Epithelial cell of prostate (primary cell): ENCODE measurements at regions not wholly inside any gene's neighbourhood (a gene's known extent, or its start where the extent isn't known, plus 50 kb on each side); places are given as distances from the start of the nearest gene placed in this dataset.

Experiments used
- DNase-seq: peaks from one replicate; pipeline ENCODE4 v3.0.0-alpha.2; 2011; ENCODE audit warnings: low read depth, low spot score
- H3K27ac ChIP-seq: fragments of 450-650 bp; 2 replicates; pipeline ENCODE4 v1.5.1; 2017; ENCODE audit warnings: mild to moderate bottlenecking

DNA sequence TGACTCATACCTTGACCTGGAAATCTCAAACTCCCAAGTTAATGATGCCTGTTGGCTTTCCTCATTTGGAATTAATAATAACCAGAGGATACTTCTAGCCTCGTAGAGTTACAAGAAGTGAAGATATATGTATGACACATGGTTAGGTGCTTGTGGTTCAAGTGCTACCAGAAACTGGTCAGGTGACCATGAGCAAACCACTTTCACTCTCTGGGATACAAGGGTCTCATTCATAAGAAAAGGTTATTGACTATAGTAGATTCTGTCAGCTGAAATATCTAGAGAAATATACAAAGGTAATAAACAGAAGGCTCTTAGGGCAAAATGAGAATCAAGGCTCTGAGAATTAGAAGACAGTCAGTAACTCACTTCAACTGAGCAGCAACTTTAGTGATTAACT lies 233.3 kb downstream of the KCNA4 start:
- H3K27ac ChIP-seq: no peak overlapping the region
- DNase-seq: no peak

DNA sequence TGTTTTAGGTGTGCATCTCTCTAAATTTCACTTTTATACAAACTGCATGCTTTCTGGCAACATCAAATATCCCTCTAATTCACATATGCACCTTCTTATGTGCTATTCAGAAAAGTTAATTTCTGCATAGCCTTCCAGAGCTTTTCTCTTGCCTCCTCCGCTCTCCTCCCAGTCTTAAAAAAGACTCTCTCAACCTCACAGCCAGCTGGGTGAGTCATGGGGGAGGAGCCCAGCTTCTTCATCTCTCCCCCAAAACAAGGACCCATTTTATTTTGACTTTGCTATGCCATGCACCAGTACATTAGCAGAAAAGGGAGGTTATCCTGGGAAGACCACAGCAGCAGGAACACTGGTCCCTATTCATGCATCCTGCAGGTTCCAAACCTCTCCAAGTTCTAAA lies 234.4 kb downstream of the KCNA4 start:
- no peak overlapping the region for H3K27ac ChIP-seq
- DNase-seq: no peak

DNA sequence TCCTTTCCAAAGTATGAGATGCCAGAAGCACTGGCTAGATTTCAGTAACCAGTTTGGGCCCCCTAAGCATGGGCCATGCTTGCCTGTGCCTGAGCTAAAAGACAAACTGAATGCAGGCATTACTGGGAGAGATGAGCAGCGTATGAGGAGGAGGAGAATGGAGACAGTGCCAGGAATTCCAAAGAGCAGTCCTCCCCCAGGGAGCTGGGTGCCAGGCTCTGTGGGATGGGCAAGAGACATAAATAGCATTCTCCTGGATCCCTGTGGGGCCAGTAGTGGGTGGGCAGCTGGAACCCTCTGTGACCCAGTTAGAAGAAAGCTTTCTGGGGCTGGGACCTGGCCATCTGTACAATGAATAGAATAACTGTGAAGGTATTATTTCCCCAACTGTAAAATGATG lies 235.6 kb downstream of the KCNA4 start:
- no peak for DNase-seq
- no peak overlapping the region for H3K27ac ChIP-seq

DNA sequence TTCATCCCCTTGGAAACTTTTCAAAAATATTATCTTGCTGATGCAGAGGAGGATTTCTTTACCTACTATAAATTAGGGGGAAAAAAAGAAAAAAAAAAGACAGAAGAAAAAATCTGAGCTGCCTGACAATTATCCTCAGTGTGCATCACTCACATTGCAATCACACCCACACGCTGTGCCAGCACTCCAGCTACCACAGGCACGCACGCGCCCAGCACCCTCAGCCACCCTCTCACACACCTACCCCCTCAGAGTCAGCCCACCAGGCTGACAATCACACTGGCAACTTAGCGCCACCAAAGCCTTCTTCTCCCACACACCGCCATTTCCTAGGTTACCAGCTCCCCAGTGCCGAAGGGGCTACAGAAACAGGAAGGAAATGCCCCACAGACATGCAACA lies 236.1 kb downstream of the KCNA4 start:
- no peak for DNase-seq
- no peak overlapping the region for H3K27ac ChIP-seq

DNA sequence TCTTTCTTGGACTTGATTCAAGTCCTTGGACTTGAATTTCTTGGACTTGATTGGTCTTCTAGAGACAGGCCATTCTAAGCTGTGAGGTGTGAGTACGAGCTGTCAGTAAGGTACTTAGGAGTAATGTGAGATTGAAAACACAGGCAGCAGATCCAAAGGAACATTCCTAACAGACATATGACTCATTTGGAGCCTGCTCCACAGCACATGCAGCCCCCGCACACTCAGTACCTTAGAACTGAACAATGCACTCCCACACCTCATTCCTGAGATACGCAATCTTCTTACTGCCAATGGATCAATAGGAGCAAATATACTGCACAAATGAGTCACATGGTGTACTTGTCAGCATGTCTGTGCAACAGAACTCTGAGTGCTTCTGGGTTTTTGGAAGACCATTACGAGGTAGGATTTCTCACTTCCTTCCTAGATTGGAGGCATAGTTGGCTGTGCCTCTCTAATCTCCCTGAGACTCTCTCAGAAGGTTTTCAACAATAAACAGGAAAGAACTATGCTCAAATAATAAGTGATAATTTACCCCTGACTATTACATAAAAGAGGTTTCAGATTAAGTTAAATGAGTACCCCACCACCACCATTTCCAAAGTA lies 243.1 kb downstream of the KCNA4 start:
- peak; percentile 8 for DNase-seq

DNA sequence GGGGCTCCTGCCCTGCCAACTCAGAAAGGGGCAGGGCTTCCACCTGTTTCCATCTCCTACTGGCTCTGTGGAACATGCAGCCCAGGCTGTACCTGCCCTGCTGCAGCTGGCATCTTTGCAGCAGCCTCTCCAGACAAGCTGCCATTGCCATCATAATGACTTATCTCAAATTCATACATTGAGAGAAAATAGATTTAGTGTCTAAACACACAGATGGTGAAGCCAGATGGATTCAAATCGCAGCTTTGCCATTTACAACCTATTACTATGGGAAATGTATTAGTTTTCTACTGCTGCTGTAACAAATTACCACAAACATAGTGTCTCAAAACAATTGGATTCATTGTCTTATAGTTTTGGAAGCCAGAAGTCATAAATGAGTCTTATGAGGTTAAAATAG lies 260.0 kb downstream of the KCNA4 start:
- DNase-seq: no peak
- H3K27ac ChIP-seq: no peak overlapping the region

More for the DNA sequence above, 243.1 kb downstream of the KCNA4 start:
- no peak overlapping the region for H3K27ac ChIP-seq

DNA sequence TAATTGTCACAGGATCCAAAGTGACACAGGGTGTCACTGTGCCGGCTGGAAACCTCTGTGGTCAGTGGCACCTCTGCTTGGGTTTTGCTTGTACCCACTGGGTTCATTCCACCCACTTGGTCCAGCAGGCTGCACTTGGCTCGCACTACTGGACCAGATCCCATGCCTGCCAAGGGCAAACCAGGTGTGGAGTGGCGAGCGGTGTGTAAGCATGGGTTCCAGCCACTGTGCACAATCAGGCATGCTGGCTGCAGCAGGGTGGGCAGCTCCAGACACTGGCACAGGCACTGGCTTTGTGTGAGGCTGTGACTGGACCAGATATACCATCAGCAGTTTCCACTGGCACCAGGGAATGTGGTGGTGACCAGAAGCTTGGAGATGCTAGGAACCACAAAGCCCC lies 261.4 kb downstream of the KCNA4 start:
- H3K27ac ChIP-seq: no peak overlapping the region
- DNase-seq: no peak

DNA sequence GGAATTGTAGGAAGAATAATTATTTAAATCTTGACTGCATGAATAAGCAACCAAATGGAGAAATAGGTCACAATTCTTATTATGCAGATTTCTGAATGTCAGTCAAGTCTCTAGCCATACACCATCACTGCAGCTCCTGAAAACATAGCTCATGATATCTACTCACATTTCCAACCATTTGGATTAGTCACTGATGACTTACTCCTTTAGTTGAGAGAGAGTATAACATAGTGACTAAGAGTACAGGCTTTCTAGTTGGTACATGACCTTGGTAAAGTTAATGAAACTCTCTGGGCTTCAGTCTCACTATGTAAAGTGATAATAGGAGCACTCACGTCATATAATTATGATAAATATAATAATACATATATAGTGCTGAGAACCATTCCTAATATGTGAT lies 265.2 kb downstream of the KCNA4 start:
- DNase-seq: peak; percentile 3
- no peak overlapping the region for H3K27ac ChIP-seq

DNA sequence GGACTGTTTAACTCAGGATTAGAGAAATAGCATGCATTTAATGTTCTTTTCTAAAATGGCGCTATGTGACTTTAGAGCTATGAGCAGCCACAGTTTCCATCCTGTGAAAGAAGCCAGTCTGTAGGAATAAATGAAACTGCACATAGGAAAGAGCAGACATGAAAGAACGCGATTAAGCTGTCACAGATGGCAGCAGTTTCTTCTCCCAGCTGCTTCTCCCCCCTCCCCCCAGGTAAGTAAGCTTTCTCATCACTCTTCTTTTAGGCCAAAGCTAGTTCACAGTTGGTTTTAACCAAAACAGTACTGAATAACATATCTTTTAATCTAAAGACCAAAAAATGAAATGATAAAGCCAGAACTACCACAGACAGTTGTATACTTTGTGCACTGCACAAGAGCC lies 266.4 kb downstream of the KCNA4 start:
- H3K27ac ChIP-seq: no peak overlapping the region
- no peak for DNase-seq

DNA sequence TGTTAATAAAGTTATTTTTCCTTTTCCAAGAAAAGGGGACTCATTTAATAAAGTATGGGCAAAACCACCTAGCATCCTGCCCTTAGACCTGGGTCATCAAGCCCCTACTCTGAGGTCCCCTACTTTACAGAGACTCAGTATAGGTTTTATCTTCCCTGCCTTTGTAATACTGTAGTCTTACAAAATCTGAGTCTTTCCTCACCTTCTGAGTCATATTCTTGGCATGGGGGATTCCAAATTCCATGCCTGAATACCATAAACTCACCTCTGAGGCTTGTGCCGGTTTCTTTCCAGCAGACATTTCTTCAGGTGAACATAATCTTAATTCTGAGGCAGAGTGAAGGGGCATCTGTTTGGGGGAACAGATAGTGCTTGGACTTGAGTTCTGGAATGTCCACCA lies 282.5 kb downstream of the KCNA4 start:
- no peak for DNase-seq
- no peak overlapping the region for H3K27ac ChIP-seq

DNA sequence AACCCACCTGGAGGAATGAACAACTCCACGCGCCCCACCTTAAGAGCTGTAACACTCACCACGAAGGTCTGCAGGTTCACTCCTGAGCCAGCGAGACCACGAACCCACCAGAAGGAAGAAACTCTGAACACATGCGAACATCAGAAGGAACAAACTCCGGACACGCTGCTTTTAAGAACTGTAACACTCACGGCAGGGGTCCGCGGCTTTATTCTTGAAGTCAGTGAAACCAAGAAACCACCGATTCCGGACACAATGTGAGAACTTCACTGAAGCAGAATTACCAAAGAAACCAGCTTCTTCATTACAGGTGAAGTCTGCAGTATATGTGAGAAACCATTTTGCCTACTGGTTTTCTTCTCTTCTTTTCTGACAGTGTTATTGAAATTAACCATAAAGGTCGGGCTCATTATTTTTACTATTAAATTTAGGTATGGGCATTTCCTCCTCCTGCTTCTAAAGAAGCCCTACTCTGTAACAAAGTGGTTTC lies 303.0 kb downstream of the KCNA4 start:
- no peak overlapping the region for H3K27ac ChIP-seq
- DNase-seq: no peak

DNA sequence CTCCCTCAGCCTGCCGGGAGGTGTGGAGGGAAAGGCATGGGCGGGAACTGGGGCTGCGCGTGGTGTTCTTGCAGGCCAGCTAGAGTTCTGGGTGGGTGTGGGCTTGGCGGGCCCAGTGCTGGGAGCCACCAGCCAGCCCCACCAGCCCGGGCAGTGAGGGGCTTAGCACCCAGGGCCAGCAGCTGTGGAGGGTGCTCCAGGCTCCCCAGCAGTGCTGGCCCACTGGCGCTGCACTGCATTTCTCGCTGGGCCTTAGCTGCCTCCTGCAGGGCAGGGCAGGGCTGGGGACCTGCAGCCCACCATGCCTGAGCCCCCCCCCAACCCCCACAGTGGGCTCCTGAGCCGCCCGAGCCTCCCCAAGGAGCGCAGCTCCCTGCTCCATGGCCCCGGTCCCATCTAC lies 304.2 kb downstream of the KCNA4 start:
- no peak overlapping the region for H3K27ac ChIP-seq
- DNase-seq: no peak

DNA sequence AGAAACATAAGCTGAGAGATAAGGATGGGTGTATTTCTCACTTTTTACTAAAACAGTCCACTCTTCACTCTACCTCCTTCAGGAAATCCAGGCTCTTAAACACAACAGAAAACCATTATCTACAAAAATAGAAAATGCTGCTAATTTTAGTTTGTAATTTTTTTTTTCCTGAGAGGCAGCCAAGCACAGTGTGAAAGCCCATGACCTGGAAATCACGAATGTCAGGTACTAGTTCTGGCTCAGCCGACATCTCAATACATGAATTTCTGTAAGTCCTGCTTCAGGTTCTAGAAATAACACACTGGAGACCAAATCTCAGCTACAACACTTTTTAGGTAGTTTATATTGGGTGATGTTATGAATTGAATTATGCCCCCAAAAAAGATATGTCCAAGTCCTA lies 308.9 kb downstream of the KCNA4 start:
- no peak for DNase-seq

DNA sequence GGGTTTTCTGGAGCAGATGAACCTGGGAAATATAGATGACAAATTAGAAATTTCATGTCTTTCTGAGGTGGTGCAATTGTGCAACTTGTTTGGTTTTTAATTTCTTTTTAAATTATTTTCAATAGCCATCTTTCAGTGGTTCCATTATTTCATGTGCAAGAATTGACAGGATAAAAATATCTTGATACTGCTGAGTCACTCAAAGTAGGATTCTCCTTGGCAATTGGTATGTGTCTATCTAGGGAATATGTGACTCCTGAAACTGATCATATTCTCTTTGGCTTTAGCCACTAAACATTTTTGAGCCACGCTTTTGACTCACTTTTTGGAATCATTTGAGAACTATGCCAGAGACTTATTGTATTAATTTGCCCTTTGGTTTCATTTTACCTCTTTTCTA lies 331.5 kb downstream of the KCNA4 start:
- no peak overlapping the region for H3K27ac ChIP-seq
- DNase-seq: no peak

More for the DNA sequence above, 308.9 kb downstream of the KCNA4 start:
- no peak overlapping the region for H3K27ac ChIP-seq

DNA sequence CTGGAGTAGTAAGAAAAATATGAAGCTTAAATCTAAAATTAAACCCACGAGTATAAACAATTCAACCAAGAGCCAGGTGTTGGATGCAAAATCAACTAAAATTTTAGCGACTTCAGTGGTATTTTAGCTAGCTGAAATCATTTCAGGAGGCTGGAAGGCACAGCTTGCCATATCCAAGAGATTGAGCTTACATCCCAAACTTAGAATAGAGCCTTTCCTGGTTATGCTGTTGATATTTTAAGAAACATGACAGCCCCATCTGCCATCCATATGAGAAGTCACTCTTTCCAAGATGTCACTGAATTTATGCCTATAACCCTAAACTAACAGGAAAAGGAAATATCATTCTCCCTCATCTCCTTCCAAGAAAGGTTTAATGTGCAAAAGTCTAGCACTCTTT lies 334.0 kb downstream of the KCNA4 start:
- DNase-seq: no peak
- H3K27ac ChIP-seq: no peak overlapping the region

DNA sequence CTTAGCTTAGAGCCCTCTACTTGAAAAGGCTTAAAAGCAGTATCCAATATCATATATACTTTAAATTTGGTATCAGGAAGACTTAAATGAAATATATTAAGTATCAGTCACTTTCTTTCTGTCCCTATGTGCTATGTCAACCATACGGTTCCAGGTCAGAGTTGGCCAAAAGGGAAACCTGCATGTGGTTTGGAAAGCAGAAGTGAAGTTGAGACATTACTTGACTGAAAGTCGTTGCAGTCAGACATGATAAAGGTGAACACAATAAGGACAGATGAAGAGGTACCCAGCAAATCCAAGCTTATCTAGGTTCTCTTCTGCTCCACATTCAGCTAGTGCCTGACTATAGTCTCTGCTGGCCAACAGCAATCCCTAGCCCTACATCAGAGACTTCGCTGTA lies 336.8 kb downstream of the KCNA4 start:
- DNase-seq: no peak
- no peak overlapping the region for H3K27ac ChIP-seq

DNA sequence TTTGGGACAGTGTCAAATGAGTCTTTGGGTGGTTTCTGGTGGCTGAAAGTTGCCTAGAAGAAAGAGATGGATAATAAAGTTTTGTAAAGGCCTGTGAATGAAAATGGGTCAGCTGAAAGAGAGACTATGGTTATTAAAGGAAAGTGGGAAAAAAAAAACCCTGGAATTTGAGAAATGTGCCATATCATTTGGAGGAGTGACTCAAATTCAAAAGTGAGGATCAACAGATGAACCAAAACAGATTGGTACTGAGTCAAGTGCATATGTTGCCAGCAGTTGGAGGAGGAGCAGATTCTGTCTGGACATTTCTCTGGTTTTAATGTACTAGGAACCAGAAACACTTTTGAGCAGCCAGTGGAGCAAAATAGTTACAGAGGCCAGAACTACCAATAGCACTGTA lies 339.8 kb downstream of the KCNA4 start:
- no peak overlapping the region for H3K27ac ChIP-seq
- DNase-seq: no peak

DNA sequence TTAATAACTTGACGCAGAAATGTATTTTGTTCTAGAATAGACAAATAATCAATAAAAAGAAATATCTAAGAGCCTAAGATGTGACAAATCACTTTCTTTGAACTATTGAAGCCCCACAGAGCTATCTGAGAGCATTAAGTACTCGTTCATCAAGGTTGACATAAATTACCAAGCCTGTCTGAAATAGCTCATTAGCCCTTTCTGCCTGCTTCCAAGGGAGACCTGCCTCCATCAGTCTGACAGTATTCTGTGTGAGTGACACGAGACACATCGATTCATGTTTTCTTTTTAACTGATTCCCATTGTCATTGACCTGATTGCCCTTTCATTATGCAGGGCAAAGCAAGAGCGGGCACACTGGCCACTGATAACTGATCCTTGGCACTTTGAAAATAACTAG lies 347.5 kb downstream of the KCNA4 start:
- H3K27ac ChIP-seq: no peak overlapping the region
- no peak for DNase-seq

DNA sequence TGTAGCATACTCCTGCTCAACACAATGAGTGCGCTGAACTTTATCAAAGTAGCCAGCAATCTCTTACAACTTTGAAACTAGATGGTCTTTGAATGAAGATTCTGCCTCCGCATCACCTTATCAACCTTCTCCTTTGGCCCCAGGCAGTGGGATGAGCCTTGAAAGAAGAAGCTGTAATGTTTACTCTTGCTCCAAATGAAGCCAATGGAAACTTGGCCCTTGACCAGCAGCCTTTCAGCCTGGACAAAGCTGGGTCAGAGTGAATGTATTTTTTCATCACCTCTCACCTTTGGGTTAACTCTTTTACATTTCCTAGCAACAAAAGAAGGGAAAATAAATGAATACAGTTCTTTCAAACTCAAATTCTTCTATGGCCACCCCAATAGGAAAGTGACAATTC lies 359.1 kb downstream of the KCNA4 start:
- no peak for DNase-seq
- no peak overlapping the region for H3K27ac ChIP-seq

DNA sequence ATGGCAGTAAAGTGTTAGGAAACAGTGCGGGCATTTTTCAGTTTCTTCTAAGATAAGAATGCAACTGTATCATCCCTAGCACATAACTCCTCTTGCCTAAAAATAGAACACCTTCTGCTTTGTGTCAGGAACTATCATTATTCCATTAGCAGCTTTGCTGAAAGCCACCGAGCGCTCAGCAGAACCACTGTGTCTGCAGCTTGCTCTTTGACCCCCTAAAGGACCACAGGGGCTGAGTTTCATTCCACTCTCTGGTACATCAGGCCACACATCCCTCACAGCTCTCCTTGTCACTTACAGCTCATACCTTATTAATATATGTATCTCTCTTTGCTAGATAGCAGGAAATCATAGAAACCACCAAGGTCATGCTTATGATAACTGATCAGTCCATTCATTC lies 360.2 kb downstream of the KCNA4 start:
- no peak overlapping the region for H3K27ac ChIP-seq
- DNase-seq: no peak

DNA sequence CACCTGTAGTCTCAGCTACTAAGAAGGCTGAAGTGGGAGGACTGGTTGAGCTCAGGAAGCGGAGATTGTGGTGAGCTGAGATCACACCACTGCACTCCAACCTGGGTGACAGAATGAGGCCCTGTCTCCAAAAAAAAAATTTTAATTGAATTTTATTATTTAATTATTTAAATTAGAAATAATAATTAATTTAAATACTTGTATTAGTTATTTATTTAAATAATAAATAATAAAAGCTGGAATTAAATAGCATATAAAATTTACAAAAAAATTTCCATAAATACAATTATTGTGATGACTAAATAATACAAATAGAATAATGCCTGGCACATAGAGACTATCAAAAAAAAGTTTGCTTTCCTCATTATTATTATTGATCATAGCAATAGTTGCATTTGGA lies 371.5 kb downstream of the KCNA4 start:
- no peak for DNase-seq

DNA sequence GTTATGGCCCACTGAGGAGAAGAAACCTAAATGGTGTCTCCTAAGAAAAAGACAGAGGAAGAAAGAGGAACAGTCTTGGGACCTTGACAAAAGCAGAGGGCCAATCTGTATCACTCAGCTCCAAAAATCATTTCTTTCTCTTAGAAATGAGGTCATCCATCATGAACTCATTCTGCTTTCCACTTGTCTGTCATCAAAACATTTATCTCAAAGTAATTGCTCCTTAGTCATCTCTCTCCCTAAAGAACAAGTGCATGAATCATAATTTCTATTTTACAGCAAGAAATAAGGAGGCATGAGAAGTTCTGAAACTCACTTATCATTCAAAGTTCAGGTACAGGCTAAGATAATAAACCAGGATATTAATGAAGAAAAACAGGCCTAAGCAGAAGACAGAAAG lies 375.6 kb downstream of the KCNA4 start:
- no peak for DNase-seq

More for the DNA sequence above, 371.5 kb downstream of the KCNA4 start:
- H3K27ac ChIP-seq: no peak overlapping the region

DNA sequence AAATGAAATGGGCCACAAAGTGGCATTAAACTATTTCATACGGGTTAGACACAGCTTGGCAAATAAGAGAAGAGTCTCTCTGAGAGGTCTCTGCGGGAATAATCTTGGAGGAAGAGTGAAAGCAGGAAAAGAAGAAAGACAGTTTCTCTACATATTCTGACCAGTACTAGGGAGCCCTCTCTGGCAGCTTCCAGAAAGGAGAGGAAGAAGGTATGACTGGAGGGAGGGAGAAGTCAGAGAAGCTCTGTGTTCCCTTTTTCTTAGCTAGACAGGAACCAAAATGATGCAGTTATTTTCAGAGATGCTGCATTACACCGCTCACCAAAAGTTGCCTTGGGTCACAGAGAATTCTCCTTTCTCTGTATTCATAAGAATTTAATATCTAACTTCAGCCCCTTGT lies 382.1 kb downstream of the KCNA4 start:
- H3K27ac ChIP-seq: no peak overlapping the region
- DNase-seq: no peak

More for the DNA sequence above, 375.6 kb downstream of the KCNA4 start:
- no peak overlapping the region for H3K27ac ChIP-seq
